ENCODE measurements at regions not wholly inside any gene's neighbourhood (a gene's known extent, or its start where the extent isn't known, plus 50 kb on each side); places are given as distances from the start of the nearest gene placed in this dataset.
"Not testable (repeated sequence)": the region's sequence is repeated elsewhere in the genome, so short reads cannot be mapped to it uniquely, and the experiment has no call there.

DNA sequence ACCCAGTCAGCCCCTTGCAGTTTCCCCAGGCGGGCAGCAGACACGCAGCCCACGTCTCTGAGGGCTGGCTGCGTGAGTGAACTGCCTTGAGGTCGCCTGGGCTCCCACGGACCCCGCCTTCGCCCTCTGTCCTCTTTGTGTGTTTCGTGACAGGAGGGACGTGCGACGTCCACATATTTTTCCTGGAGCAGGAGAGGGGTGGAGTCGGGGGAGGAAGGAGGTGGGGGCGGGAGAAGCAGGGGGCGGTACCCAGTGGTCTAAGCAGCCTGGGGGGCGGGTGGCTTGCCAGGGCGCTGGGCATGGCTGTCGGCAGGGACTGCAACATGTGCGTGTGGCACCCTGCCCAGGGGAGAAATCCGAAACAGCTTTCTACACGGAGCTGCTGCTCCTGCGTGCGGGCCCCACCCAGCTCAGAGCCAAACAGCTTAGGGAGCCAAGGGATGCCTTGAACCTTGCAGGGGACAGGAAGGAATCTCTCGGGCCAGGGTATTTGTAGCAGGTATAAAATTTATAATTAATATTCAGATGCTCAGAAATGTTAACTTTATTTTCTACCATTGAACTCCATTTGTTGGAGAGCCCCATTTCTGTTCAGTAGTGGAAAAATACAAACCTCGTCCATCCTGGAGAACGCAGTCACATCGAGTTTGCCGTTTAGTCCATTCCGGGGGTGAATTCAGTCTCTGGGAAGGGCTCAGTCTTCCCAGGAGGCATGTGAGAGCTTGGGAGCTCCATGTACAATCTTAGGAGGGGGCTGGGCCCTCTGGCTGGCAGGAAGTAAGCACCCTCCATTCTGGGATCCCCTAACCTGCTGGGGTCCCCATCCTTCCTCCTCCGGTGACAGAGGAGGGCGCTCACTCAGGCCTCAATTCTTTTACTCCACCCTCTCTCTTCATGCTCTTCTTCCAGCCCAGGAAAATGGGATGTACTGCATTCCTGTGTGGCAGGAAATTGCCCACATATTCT is 79.1 kb upstream of the MEF2A start:
- peak in 1 of 2 donors; percentile 33 for DNase-seq

DNA sequence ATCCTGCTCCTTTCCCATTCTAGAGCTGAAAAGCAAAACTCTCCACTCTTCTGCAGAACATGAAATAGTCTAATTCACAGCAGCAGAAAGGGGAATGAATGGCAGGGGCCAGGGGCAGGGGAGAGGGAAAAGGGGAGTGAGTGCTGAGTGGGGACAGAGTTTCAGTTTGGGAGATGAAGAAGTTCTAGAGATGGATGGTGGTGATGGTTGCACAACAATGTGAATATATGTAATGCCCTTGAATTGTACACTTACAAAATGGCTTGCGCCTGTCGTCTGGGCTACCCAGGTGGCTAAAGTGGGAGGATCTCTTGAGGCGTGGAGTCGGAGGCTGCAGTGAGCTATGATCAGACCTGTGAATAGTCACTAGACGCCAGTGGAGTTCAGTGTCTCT is 78.5 kb upstream of the MEF2A start:
- no peak for DNase-seq

DNA sequence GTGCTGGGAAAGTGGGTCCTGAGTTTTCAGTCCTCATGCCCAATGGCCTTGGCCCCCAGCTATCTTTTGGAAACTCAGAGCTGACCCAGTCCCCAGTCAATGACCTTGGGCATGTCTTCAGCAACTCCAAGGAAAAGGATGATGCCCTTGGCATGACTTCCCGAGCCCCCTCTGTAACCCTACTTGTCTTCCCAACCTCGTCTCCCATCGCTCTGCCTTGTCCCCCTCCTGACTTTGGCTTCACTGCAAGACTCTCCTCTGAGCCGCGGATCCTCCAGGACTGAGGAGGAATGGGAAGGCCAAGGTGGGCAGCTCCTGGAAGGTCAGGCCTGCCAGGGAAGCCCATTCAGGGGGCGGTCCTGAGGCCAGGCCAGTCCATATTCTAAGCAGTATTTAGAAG is 73.5 kb upstream of the MEF2A start:
- DNase-seq: no peak

- no peak for DNase-seq
Measured at GRCh38 chr15:99492716-99493115, 73.1 kb upstream of the MEF2A start.

DNA sequence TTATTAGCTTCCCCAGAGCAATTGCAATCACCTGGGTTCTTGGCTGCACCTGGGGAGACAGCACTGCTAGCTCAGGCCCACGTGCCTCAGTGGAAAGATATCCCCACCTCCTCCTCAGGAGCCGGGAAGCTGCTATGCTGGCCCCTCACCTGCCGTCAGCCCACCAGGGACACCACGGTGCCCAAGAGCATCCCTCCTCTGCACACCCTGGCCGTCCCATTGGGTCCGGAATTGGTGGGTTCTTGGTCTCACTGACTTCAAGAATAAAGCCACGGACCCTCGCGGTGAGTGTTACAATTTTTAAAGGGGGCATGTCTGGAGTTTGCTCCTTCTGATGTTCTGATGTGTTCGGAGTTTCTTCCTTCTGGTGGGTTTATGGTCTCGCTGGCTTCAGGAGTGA is 72.3 kb upstream of the MEF2A start:
- DNase-seq: no peak

DNA sequence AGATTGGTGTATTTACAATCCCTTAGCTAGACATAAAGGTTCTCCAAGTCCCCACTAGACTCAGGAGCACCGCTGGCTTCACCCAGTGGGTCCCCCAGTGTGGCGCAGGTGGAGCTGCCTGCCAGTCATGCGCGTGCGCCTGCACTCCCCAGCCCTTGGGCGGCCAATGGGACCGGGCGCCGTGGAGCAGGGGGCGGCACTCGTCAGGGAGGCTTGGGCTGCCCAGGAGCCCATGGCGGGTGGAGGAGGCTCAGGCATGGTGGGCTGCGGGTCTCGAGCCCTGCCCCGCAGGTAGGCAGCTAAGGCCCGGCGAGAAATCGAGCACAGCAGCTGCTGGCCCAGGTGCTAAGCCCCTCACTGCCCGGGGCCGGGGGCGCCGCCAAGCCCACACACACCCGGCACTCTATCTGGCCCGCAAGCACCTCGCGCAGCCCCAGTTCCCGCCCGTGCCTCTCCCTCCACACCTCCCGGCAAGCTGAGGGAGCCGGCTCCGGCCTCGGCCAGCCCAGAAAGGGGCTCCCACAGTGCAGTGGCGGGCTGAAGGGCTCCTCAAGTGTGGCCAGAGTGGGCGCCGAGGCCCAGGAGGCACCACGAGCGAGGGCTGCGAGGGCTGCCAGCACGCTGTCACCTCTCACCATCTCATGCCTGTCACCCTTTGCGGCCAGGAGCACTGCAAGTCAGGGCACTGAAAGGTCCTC is 71.1 kb upstream of the MEF2A start:
- DNase-seq: not testable (repeated sequence)

DNA sequence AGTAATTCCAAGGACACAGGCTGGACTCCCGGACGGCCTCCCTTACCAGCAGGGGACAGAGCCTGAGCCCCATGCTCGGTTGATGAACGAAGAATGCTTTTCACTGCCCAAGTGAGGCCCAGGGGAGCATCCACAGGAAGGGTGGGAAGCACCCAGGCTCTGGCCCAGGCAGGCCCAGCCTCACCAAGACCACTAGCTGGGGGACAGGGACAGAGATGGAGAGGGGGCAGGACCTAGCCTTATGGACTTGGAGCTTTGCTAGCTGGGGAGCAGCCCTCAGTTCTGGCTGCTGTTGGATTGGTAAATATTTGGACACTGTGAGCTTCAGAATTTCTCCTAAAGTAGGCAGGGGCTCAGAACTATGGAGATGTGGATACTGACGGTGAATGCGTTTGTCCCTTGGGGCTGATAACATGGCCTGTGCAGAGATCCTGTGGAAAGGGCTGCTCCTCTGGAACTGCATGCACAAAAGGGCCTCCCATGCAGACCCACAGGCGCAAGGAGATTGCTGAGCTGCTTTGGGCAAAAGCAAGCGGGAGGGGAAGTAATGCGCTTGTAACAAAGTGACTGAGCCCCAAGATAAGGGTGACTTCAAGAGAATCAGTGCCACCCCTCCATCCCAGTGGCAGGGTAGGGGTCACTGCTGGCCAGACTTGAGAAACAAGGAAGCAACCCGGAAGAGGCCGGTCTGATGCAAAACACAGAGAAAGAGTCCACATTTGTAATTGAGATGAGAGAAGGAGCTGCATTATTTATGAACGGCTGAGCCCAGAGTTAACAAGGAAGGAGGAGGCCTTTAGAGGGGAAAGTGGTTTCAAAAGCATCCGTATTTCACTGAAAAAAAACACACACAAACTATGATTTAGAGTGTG is 70.1 kb upstream of the MEF2A start:
- no peak for DNase-seq

DNA sequence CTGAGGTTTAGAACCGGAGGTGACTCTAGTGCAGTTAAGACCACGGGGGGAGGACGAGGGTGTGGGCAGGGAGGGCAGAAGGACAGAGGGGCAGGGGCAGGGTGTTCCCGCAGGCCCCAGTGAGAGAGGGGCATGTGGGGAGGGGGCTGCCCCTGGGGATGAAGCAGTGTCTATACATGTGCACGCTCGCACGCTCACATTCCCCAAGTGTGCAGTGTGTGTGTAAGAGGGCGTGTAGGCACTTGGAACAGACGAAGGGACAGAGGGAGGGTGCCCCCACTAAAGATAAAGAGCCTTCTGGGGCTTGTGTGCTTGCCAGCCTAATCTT is 69.5 kb upstream of the MEF2A start:
- DNase-seq: no peak

- no peak for DNase-seq
Measured at GRCh38 chr15:99502182-99502581, 63.6 kb upstream of the MEF2A start.

DNA sequence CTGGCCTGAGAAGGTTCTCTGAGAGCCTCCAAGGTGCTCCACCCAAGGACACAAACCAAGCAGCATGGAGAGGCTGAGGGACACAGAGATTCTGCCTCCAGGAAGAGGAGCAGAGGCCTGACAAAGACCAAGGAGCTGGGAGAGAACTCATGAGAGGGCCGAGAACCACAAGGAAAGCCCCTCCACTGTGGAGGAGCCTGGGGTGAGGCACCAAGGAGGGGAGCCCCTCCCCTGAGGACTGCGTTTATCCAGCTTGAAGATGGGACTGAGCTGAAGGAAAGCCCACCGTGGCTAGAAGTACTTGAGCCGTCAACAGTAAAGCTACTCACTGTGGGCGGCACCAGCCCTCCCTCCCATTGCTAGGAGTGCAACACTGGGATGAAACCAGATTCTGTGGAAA is 63.1 kb upstream of the MEF2A start:
- no peak for DNase-seq

DNA sequence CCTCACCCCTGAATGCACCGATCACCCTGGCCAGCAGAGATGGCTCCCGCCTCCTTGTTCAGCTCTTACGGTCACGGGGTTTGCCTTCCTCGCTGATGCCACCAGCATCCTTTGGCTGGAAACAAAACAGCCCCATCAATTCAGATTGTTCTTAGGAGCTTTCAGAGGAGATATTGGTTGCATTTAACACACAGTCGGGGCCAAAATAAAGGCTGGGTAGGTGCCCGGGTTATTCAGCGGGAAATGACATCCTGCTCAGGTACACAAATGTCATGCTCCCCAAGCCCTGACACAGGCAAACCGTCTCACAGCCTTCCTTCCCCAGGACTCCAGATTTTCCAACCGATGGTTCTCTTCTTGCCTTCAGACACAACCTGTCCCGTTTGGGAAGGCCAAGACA is 62.4 kb upstream of the MEF2A start:
- DNase-seq: no peak

DNA sequence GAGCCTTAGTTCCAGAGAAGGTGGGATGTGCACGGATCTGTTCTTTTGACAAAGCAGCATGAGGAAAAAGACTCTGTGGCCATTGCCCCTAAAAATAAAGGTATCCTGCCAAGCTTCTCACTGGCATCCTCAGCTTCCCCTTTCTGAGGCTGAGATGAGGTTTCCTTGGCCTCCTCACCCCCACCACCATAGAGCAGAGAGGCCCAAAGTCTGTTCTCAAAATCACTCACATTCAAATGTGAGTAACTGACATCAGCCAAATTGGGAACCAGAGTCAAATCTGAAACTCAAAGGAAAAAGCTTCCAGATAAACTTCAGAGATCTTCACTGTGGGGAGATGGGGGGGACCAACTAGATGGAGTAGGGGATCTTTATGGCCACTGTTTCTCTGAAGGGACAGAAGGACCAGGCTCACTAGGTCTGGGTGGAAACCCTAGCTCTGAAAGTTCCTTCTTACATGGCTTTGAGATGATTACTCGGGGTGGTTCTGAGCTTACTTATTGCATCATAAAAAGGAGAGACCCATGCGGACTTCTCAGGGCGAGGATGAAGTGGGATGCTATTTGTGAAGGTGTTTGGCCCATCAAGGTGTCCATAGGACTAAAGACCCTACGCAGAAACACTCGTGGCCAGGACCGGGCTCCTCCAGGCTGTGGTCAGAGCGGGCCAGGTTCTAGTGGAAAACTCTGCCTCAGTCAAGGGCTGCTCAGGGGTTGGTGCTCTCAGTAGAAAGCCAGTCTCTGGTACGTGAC is 61.5 kb upstream of the MEF2A start:
- DNase-seq: no peak

DNA sequence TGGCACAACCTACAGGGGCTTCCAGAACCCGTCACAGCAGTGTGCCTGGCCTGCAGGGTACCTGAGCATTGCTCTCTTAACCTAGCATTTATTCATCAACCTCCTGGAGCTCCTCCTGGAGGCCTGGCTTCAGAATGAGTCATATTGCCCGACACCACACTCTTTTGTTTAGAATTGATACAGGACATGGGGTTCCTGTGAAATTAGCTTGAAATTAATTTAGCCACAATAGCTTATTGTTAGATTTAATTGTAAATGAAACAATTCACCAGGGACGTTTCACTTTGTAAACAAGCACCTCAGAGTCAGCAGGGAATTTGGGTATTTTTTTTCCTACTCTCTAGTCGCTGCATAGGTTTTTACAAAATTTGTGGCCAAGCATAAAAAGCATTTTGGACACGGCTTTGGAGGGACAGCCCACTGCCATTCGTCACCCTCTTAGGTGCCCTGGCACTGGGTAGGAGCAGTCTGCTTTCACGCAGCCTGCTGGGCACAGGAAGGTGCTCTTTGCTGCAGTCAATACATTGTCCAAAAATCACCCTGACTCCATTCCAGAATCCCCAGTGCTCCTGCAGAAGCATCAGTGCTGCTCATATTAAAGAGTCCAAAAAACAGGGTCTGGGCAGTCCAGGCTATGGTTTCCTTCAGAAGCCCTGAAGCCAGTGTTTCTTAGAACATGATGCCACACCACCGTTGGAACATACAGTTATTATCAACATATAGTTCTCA is 60.8 kb upstream of the MEF2A start:
- no peak for DNase-seq

DNA sequence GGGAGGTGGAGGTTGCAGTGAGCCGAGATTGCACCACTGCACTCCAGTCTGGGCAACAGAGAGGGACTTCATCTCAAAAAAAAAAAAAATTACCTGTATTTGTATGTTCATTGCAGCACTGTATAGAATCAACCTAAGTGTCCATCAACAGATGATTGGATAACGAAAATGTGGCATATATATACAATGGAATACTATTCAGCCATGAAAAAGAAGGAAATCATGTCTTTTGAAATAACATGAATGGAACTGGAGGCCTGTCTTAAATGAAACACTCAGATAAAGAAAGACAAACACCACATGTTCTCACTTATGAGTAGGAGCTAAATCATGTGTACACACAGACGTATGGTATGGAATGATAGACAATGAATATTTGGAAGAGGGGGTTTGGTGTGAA is 59.4 kb upstream of the MEF2A start:
- no peak for DNase-seq

DNA sequence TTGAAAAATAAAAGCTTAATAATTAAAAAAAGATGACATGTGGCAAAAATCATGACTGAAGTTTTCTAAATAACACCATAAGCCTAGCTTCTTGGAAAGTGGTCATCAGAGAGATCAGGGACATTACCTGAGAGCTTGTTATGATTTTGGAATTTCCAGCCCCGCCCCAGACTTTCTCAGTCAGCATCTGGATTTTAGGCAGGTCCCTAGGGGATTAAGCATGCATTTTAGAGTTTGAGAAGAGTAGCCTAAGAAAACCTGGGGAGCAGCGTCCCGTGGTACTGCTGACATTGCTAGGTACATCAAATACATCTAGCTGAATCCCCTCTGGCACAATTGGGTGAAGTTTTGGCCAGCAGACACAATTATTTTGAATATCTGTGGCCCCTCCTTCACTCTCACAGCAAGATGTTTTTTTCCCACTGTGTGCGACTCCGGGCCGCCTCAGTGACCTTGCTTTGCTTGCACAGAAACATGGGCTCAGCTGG is 58.7 kb upstream of the MEF2A start:
- DNase-seq: no peak

DNA sequence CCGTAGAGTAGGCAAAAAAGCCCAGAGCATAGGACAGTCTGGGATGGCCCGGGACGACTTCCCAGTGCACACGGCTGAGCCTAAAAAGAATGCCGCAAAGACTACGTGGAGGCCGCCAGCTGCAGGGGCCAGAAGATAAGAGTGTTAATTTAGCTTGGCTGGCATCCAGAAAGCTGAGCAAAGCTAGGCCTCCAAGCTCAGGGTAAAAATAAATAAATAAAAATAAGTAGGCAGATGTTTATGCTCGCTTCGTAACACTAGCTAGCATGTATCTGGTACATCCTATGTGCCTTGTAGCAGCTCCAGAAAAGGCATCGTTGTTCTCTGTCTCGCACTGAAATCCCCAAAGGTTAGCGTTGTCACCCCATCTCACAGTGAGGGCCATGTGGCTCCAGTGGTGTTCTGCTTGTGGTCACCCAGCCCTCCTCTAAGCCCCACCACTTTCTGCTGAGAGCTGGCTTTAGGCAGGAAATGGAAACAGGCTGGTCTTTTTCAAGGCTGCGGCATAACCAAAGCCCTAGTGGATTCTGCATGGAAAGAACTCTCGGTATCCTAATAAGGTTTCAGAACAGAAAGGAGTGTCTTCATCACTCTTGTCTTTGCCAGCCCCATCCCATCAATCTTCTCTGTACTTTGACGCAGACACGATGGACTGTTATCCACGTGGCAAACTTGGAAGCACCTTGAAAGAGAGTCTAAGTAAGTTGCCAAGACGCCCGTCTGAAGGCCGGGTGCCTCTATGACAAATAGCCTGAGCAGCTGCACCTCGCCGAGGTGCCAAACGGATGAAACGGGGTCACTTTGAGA is 58.1 kb upstream of the MEF2A start:
- DNase-seq: no peak

- DNase-seq: no peak
Measured at GRCh38 chr15:99508311-99508645, 57.5 kb upstream of the MEF2A start.

DNA sequence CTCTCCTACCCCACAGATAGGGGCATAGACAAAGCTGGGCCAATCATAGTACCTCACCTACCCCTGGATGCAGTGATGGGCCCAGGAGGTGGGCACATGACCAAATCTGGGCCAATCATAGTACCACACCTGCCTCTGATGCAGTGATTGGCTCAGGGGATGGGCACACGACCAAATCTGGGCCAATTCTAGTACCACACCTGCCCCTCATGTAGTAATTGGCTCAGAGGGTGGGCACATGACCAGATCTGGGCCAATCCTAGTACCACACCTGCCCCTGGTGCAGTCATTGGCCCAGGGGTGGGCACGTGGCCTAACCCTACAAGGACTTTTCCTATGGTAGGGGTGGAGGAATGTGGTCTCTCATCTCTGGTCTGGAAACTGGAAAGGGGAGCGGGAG is 56.9 kb upstream of the MEF2A start:
- no peak for DNase-seq

- DNase-seq: no peak
Measured at GRCh38 chr15:99509686-99510461, 55.9 kb upstream of the MEF2A start.

DNA sequence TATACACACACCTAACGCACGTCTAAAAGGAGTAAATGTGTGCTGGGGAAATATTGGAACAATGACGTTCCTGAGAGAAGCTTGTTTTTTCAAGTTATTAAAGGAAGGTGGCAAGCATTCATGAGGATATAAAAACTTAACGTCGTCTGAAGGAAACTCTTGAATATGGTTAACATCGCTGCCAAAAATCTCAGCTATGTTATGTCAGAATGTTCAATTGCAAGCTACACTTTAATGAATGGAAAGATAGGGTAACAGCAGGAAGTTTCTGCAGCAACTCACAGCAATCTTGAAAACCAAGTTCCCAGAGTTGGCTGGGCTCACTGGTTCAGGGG is 54.3 kb upstream of the MEF2A start:
- DNase-seq: no peak

Measured in hippocampal formation (tissue), 2 donors.